Ectodermal cell (in vitro differentiated cells): ENCODE measurements at regions not wholly inside any gene's neighbourhood (a gene's known extent, or its start where the extent isn't known, plus 50 kb on each side); places are given as distances from the start of the nearest gene placed in this dataset.

Source experiments
- H3K27ac ChIP-seq: 2 replicates; pipeline ENCODE4 v1.7.0; 2013; ENCODE audit warnings: mild to moderate bottlenecking, low read depth, low read length; ENCODE audit not compliant: insufficient read depth, poor library complexity, severe bottlenecking
- H3K27me3 ChIP-seq: 2 replicates; pipeline ENCODE4 v1.7.0; 2013; ENCODE audit warnings: mild to moderate bottlenecking, low read length; ENCODE audit not compliant: insufficient read depth, control insufficient read depth, poor library complexity, severe bottlenecking
- H3K36me3 ChIP-seq: one replicate; pipeline ENCODE4 v1.7.0; 2013; ENCODE audit warnings: low read length; ENCODE audit not compliant: control insufficient read depth, insufficient read depth
- H3K4me1 ChIP-seq: one replicate; pipeline ENCODE4 v1.7.0; 2013; ENCODE audit warnings: low read length; ENCODE audit not compliant: control insufficient read depth, insufficient read depth
- H3K4me3 ChIP-seq: 2 replicates; pipeline ENCODE4 v1.7.0; 2013; ENCODE audit warnings: low read depth, low read length, control low read depth; ENCODE audit not compliant: insufficient read depth
- H3K9me3 ChIP-seq: 2 replicates; pipeline ENCODE4 v1.7.0; 2013; ENCODE audit warnings: mild to moderate bottlenecking, low read length, moderate library complexity; ENCODE audit not compliant: control insufficient read depth
- WGBS, 2 experiments: methylation state at CpG; one replicate each; pipeline ENCODE4 v1.1.7; 2013; ENCODE audit warnings: missing lambda C conversion rate in 2 of 2; 5-methylcytosine and 5-hydroxymethylcytosine counted together

- H3K27ac ChIP-seq = no peak overlapping the region
- no peaks in the 10 kb centered on the region for H3K4me1 ChIP-seq
- no peaks in the 10 kb centered on the region for H3K9me3 ChIP-seq
- no peaks in the 10 kb centered on the region for H3K36me3 ChIP-seq
- WGBS, 2 experiments = 94 to 97% methylated on average over 6 of the region's 6 CpGs
- H3K4me3 ChIP-seq = no peak overlapping the region
- no peaks in the 10 kb centered on the region for H3K27me3 ChIP-seq
These were observed 360.4 kb downstream of the CXCL12 start for GRCh38 chr10:44024356-44025116.

GRCh38 chr10:44023517-44023916 lies 361.4 kb downstream of the CXCL12 start:
- H3K36me3 ChIP-seq = no peaks in the 10 kb centered on the region
- no peaks in the 10 kb centered on the region for H3K4me1 ChIP-seq
- 91 to 96% methylated on average over 3 to 5 of the region's 5 CpGs for WGBS, 2 experiments
- peaks cover 2% of the 10 kb centered on the region for H3K9me3 ChIP-seq
- H3K27ac ChIP-seq = no peak overlapping the region
- no peak overlapping the region for H3K4me3 ChIP-seq
- H3K27me3 ChIP-seq = no peaks in the 10 kb centered on the region

GRCh38 chr10:44022203-44022602 lies 362.7 kb downstream of the CXCL12 start:
- H3K27me3 ChIP-seq = no peaks in the 10 kb centered on the region
- peaks cover 2% of the 10 kb centered on the region for H3K9me3 ChIP-seq
- no peak overlapping the region for H3K27ac ChIP-seq
- H3K4me1 ChIP-seq = no peaks in the 10 kb centered on the region
- WGBS, 2 experiments = 90 to 100% methylated on average over 1 of the region's 1 CpG
- no peaks in the 10 kb centered on the region for H3K36me3 ChIP-seq
- no peak overlapping the region for H3K4me3 ChIP-seq

GRCh38 chr10:44020322-44021111 lies 364.4 kb downstream of the CXCL12 start:
- Histone ChIP-seq H3K36me3 (no peaks in the 10 kb centered on the region), H3K9me3 (peaks cover 2% of the 10 kb centered on the region), H3K4me3 (no peak overlapping the region), H3K4me1 (no peaks in the 10 kb centered on the region), H3K27me3 (no peaks in the 10 kb centered on the region), H3K27ac (no peak overlapping the region)
- WGBS, 2 experiments = 72 to 75% methylated on average over 5 of the region's 5 CpGs

GRCh38 chr10:44017483-44018145 lies 367.3 kb downstream of the CXCL12 start:
- no peak overlapping the region for H3K4me3 ChIP-seq
- H3K9me3 ChIP-seq = peaks cover 2% of the 10 kb centered on the region
- no peak overlapping the region for H3K27ac ChIP-seq
- H3K27me3 ChIP-seq = no peaks in the 10 kb centered on the region
- no peaks in the 10 kb centered on the region for H3K4me1 ChIP-seq
- no peaks in the 10 kb centered on the region for H3K36me3 ChIP-seq
- 86 to 92% methylated on average over 5 of the region's 5 CpGs for WGBS, 2 experiments

GRCh38 chr10:44016589-44017482 lies 368.1 kb downstream of the CXCL12 start:
- Histone ChIP-seq H3K4me3 (no peak overlapping the region), H3K9me3 (peaks cover 2% of the 10 kb centered on the region)
- 93 to 94% methylated on average over 5 of the region's 5 CpGs for WGBS, 2 experiments

GRCh38 chr10:44015702-44016500 lies 367.2 kb upstream of the ZNF32 start:
- WGBS, 2 experiments = 94 to 97% methylated on average over 7 of the region's 7 CpGs
- H3K36me3 ChIP-seq = no peaks in the 10 kb centered on the region
- no peaks in the 10 kb centered on the region for H3K4me1 ChIP-seq
- H3K27ac ChIP-seq = no peak overlapping the region
- H3K27me3 ChIP-seq = no peaks in the 10 kb centered on the region
- peaks cover 2% of the 10 kb centered on the region for H3K9me3 ChIP-seq
- no peak overlapping the region for H3K4me3 ChIP-seq

More at GRCh38 chr10:44016589-44017482, 368.1 kb downstream of the CXCL12 start:
- no peak overlapping the region for H3K27ac ChIP-seq
- no peaks in the 10 kb centered on the region for H3K36me3 ChIP-seq
- no peaks in the 10 kb centered on the region for H3K27me3 ChIP-seq
- no peaks in the 10 kb centered on the region for H3K4me1 ChIP-seq

- Histone ChIP-seq H3K9me3 (peaks cover 2% of the 10 kb centered on the region), H3K4me1 (no peaks in the 10 kb centered on the region), H3K4me3 (no peak overlapping the region), H3K36me3 (no peaks in the 10 kb centered on the region), H3K27ac (no peak overlapping the region), H3K27me3 (no peaks in the 10 kb centered on the region)
- 92 to 93% methylated on average over 16 of the region's 16 CpGs for WGBS, 2 experiments
These were observed 366.1 kb upstream of the ZNF32 start for GRCh38 chr10:44014644-44015250.

GRCh38 chr10:44013981-44014380 lies 365.3 kb upstream of the ZNF32 start:
- no peak overlapping the region for H3K4me3 ChIP-seq
- 83 to 90% methylated on average over 1 of the region's 1 CpG for WGBS, 2 experiments
- H3K9me3 ChIP-seq = peaks cover 2% of the 10 kb centered on the region
- no peak overlapping the region for H3K27ac ChIP-seq
- H3K36me3 ChIP-seq = no peaks in the 10 kb centered on the region
- no peaks in the 10 kb centered on the region for H3K27me3 ChIP-seq
- no peaks in the 10 kb centered on the region for H3K4me1 ChIP-seq
